Activated CD4-positive, alpha-beta memory T cell treated with anti-CD3 and anti-CD28 coated beads for 36 hours (primary cell): ENCODE measurements at regions not wholly inside any gene's neighbourhood (a gene's known extent, or its start where the extent isn't known, plus 50 kb on each side); places are given as distances from the start of the nearest gene placed in this dataset.
"Not testable (repeated sequence)": the region's sequence is repeated elsewhere in the genome, so short reads cannot be mapped to it uniquely, and the experiment has no call there.

ENCODE experiments used
- CTCF ChIA-PET: fragments of 350-600 bp; sonication (Branson Sonifier 250); formaldehyde crosslinking; loops from one replicate; lab custom pipeline; 2021; ENCODE audit warnings: antibody characterized with exemption, inconsistent platforms; lab: Charles Lee
- POLR2A ChIA-PET: fragments of 350-600 bp; sonication (Branson Sonifier 250); formaldehyde crosslinking; loops from one replicate; lab custom pipeline; 2021; ENCODE audit warnings: antibody characterized with exemption; lab: Charles Lee
- DNase-seq: peaks from one replicate; pipeline ENCODE4 v3.0.0-alpha.2; 2020
- H3K27ac Mint-ChIP-seq: one replicate; pipeline ENCODE4 v1.8.0; 2021; ENCODE audit warnings: mixed read lengths
- H3K27me3 Mint-ChIP-seq: one replicate; pipeline ENCODE4 v1.8.0; 2021; ENCODE audit warnings: mixed read lengths
- H3K36me3 Mint-ChIP-seq: one replicate; pipeline ENCODE4 v1.8.0; 2021; ENCODE audit warnings: mixed read lengths
- H3K4me1 Mint-ChIP-seq: one replicate; pipeline ENCODE4 v1.8.0; 2021; ENCODE audit warnings: low read depth, mixed read lengths
- H3K4me3 Mint-ChIP-seq: one replicate; pipeline ENCODE4 v1.8.0; 2021; ENCODE audit warnings: mild to moderate bottlenecking, mixed read lengths
- H3K9me3 Mint-ChIP-seq: one replicate; pipeline ENCODE4 v1.8.0; 2021; ENCODE audit warnings: mixed read lengths
- intact Hi-C: fragments of 100-400 bp; cut with micrococcal nuclease; formaldehyde crosslinking; loops from one replicate; pipeline ENCODE4 v1.15.1; 2023

- intact Hi-C loops, result no loop called here
- CTCF ChIA-PET, result no interaction called here
- no peak for DNase-seq
- Mint-ChIP-seq H3K36me3 (no peaks in the 10 kb centered on the region), H3K4me1 (no peaks in the 10 kb centered on the region), H3K9me3 (no peaks in the 10 kb centered on the region), H3K27ac (no peak overlapping the region), H3K4me3 (no peak overlapping the region), H3K27me3 (peaks cover under 1% of the 10 kb centered on the region)
- POLR2A ChIA-PET, result no interaction called here
These were observed 83.3 kb upstream of the KIT start for GRCh38 chr4:54574500-54574899.

GRCh38 chr4:54575919-54576318, 81.8 kb upstream of the KIT start:
- POLR2A ChIA-PET, result no interaction called here
- CTCF ChIA-PET, result no interaction called here

GRCh38 chr4:54581807-54582206, 76.0 kb upstream of the KIT start:
- intact Hi-C loops, result no loop called here
- Mint-ChIP-seq H3K4me3 (no peak overlapping the region), H3K4me1 (no peaks in the 10 kb centered on the region), H3K36me3 (no peaks in the 10 kb centered on the region), H3K9me3 (no peaks in the 10 kb centered on the region), H3K27ac (no peak overlapping the region), H3K27me3 (peaks cover 9% of the 10 kb centered on the region)
- ChIA-PET CTCF (no interaction called here), POLR2A (no interaction called here)
- no peak for DNase-seq

More at GRCh38 chr4:54575919-54576318, 81.8 kb upstream of the KIT start:
- DNase-seq, result no peak
- Mint-ChIP-seq H3K4me3 (no peak overlapping the region), H3K27me3 (peaks cover 5% of the 10 kb centered on the region), H3K9me3 (no peaks in the 10 kb centered on the region), H3K36me3 (no peaks in the 10 kb centered on the region), H3K27ac (no peak overlapping the region), H3K4me1 (no peaks in the 10 kb centered on the region)
- intact Hi-C loops, result no loop called here

- no peaks in the 10 kb centered on the region for H3K4me1 Mint-ChIP-seq
- POLR2A ChIA-PET, result no interaction called here
These were observed 72.3 kb upstream of the KIT start for GRCh38 chr4:54585321-54586000.

GRCh38 chr4:54586320-54586955, 71.3 kb upstream of the KIT start:
- CTCF ChIA-PET, result no interaction called here

More at GRCh38 chr4:54585321-54586000, 72.3 kb upstream of the KIT start:
- intact Hi-C loops, result no loop called here
- Mint-ChIP-seq H3K27me3 (peaks cover 8% of the 10 kb centered on the region), H3K27ac (no peak overlapping the region), H3K36me3 (no peaks in the 10 kb centered on the region), H3K9me3 (no peaks in the 10 kb centered on the region), H3K4me3 (no peak overlapping the region)
- DNase-seq, result no peak
- CTCF ChIA-PET, result no interaction called here

GRCh38 chr4:54587107-54587891, 70.5 kb upstream of the KIT start:
- no peaks in the 10 kb centered on the region for H3K4me1 Mint-ChIP-seq
- H3K4me3 Mint-ChIP-seq, result no peak overlapping the region
- intact Hi-C loops, result no loop called here
- H3K27me3 Mint-ChIP-seq, result peaks cover 8% of the 10 kb centered on the region
- no peak overlapping the region for H3K27ac Mint-ChIP-seq
- ChIA-PET CTCF (no interaction called here), POLR2A (no interaction called here)
- no peaks in the 10 kb centered on the region for H3K9me3 Mint-ChIP-seq
- H3K36me3 Mint-ChIP-seq, result no peaks in the 10 kb centered on the region
- no peak for DNase-seq

More at GRCh38 chr4:54586320-54586955, 71.3 kb upstream of the KIT start:
- POLR2A ChIA-PET, result no interaction called here
- no peaks in the 10 kb centered on the region for H3K36me3 Mint-ChIP-seq
- no peak overlapping the region for H3K4me3 Mint-ChIP-seq
- no peaks in the 10 kb centered on the region for H3K4me1 Mint-ChIP-seq
- H3K9me3 Mint-ChIP-seq, result no peaks in the 10 kb centered on the region
- intact Hi-C loops, result no loop called here
- H3K27ac Mint-ChIP-seq, result no peak overlapping the region
- no peak for DNase-seq
- peaks cover 8% of the 10 kb centered on the region for H3K27me3 Mint-ChIP-seq

GRCh38 chr4:54588404-54588803, 69.4 kb upstream of the KIT start:
- Mint-ChIP-seq H3K4me1 (no peaks in the 10 kb centered on the region), H3K36me3 (no peaks in the 10 kb centered on the region), H3K27ac (no peak overlapping the region), H3K27me3 (peaks cover 10% of the 10 kb centered on the region), H3K9me3 (no peaks in the 10 kb centered on the region), H3K4me3 (no peak overlapping the region)
- no peak for DNase-seq
- ChIA-PET CTCF (no interaction called here), POLR2A (no interaction called here)
- intact Hi-C loops, result no loop called here

GRCh38 chr4:54589586-54589985, 68.2 kb upstream of the KIT start:
- no peak for DNase-seq
- Mint-ChIP-seq H3K27me3 (peaks cover 9% of the 10 kb centered on the region), H3K27ac (no peak overlapping the region), H3K36me3 (no peaks in the 10 kb centered on the region), H3K4me3 (no peak overlapping the region), H3K4me1 (no peaks in the 10 kb centered on the region), H3K9me3 (no peaks in the 10 kb centered on the region)
- POLR2A ChIA-PET, result no interaction called here
- CTCF ChIA-PET, result interaction anchor here (0.6 kb wide), 1 partner anchor 12 kb away, joined by 3 read pairs; no protein-coding TSS in a partner anchor
- intact Hi-C loops, result no loop called here

- Mint-ChIP-seq H3K9me3 (no peaks in the 10 kb centered on the region), H3K36me3 (no peaks in the 10 kb centered on the region), H3K4me1 (no peaks in the 10 kb centered on the region), H3K4me3 (no peak overlapping the region), H3K27me3 (peaks cover 5% of the 10 kb centered on the region), H3K27ac (no peak overlapping the region)
- POLR2A ChIA-PET, result no interaction called here
- DNase-seq, result no peak
- CTCF ChIA-PET, result no interaction called here
- intact Hi-C loops, result no loop called here
These were observed 63.9 kb upstream of the KIT start for GRCh38 chr4:54593795-54594322.

GRCh38 chr4:54596201-54596600, 61.6 kb upstream of the KIT start:
- peaks cover 5% of the 10 kb centered on the region for H3K27me3 Mint-ChIP-seq

GRCh38 chr4:54597678-54598077, 60.1 kb upstream of the KIT start:
- H3K9me3 Mint-ChIP-seq, H3K36me3 Mint-ChIP-seq, H3K4me3 Mint-ChIP-seq, H3K27me3 Mint-ChIP-seq, DNase-seq, intact Hi-C loops, CTCF ChIA-PET, H3K27ac Mint-ChIP-seq, POLR2A ChIA-PET, H3K4me1 Mint-ChIP-seq: not testable (repeated sequence)

More at GRCh38 chr4:54596201-54596600, 61.6 kb upstream of the KIT start:
- no peaks in the 10 kb centered on the region for H3K9me3 Mint-ChIP-seq
- no peak overlapping the region for H3K27ac Mint-ChIP-seq
- ChIA-PET CTCF (no interaction called here), POLR2A (no interaction called here)
- no peak for DNase-seq
- H3K4me1 Mint-ChIP-seq, result no peaks in the 10 kb centered on the region
- no peaks in the 10 kb centered on the region for H3K36me3 Mint-ChIP-seq
- intact Hi-C loops, result no loop called here
- H3K4me3 Mint-ChIP-seq, result no peak overlapping the region

GRCh38 chr4:54602175-54602574, 55.6 kb upstream of the KIT start:
- H3K9me3 Mint-ChIP-seq, DNase-seq, H3K36me3 Mint-ChIP-seq, CTCF ChIA-PET, H3K27me3 Mint-ChIP-seq, H3K4me1 Mint-ChIP-seq, intact Hi-C loops, H3K27ac Mint-ChIP-seq, POLR2A ChIA-PET, H3K4me3 Mint-ChIP-seq: not testable (repeated sequence)
